Neutrophil (primary cell): ENCODE measurements at regions not wholly inside any gene's neighbourhood (a gene's known extent, or its start where the extent isn't known, plus 50 kb on each side); places are given as distances from the start of the nearest gene placed in this dataset.

Source experiments
- H3K27ac ChIP-seq: fragments of 200-600 bp; sonication (generic); 2 replicates; pipeline ENCODE4 v1.5.1; 2016; ENCODE audit warnings: mild to moderate bottlenecking, moderate library complexity
- H3K27me3 ChIP-seq: fragments of 200-600 bp; sonication (generic); 2 replicates; pipeline ENCODE4 v1.6.0; 2016; ENCODE audit warnings: mild to moderate bottlenecking
- H3K36me3 ChIP-seq: fragments of 200-600 bp; sonication (generic); 2 replicates; pipeline ENCODE4 v1.5.1; 2017
- H3K4me1 ChIP-seq, 2 experiments: fragments of 200-600 bp in 1 of 2; sonication (generic) in 1 of 2; 1 replicate in 1 of 2; 2 replicates in 1 of 2; pipeline versions ENCODE4 v1.5.1 to v1.6.1; 2013 to 2016; ENCODE audit warnings: low read depth in 1 of 2, low read length in 1 of 2, mild to moderate bottlenecking in 1 of 2, moderate library complexity in 1 of 2; ENCODE audit not compliant: control insufficient read depth in 1 of 2, insufficient read depth in 1 of 2
- H3K4me3 ChIP-seq, 2 experiments: fragments of 200-600 bp in 1 of 2; sonication (generic) in 1 of 2; 1 replicate in 1 of 2; 2 replicates in 1 of 2; pipeline ENCODE4 v1.5.1; 2013 to 2016; ENCODE audit warnings: low read depth in 1 of 2, low read length in 1 of 2, mild to moderate bottlenecking in 1 of 2, moderate library complexity in 1 of 2
- H3K9me3 ChIP-seq: fragments of 200-600 bp; sonication (generic); 2 replicates; pipeline ENCODE4 v1.5.1; 2016
- TF ChIP-seq, protein P1 (sequence below): fragments of 200-600 bp; sonication (generic); IDR thresholded peaks from 2 replicates; pipeline ENCODE4 v1.5.1; 2016; ENCODE audit warnings: antibody characterized with exemption

DNA sequence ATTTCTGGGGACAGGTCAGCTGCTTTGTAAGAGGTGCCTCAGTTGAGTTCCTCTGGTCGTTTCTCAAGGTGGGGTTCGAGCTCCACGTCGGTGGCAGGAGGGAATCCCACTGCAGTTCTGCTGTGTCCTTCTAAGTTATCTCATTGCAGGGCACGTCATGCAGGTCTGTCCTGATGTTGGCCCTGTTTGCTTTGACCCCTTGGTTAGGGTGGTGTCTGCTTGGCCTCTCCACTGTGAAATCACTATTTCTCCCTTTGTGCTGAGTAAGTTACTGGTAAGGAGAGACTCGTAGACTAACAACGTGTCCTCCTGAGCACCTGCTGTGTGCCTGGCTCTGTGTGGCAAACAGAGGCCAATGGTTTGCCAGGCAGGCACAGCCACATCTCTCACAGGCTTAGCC, 372.9 kb upstream of the ZMIZ1 start:
- no peaks in the 10 kb centered on the region for H3K9me3 ChIP-seq
- H3K36me3 ChIP-seq = no peaks in the 10 kb centered on the region
- no peak overlapping the region for H3K27ac ChIP-seq
- H3K27me3 ChIP-seq = no peaks in the 10 kb centered on the region
- H3K4me1 ChIP-seq = no peaks in the 10 kb centered on the region
- no peak overlapping the region for H3K4me3 ChIP-seq
- TF ChIP-seq, protein P1, sequence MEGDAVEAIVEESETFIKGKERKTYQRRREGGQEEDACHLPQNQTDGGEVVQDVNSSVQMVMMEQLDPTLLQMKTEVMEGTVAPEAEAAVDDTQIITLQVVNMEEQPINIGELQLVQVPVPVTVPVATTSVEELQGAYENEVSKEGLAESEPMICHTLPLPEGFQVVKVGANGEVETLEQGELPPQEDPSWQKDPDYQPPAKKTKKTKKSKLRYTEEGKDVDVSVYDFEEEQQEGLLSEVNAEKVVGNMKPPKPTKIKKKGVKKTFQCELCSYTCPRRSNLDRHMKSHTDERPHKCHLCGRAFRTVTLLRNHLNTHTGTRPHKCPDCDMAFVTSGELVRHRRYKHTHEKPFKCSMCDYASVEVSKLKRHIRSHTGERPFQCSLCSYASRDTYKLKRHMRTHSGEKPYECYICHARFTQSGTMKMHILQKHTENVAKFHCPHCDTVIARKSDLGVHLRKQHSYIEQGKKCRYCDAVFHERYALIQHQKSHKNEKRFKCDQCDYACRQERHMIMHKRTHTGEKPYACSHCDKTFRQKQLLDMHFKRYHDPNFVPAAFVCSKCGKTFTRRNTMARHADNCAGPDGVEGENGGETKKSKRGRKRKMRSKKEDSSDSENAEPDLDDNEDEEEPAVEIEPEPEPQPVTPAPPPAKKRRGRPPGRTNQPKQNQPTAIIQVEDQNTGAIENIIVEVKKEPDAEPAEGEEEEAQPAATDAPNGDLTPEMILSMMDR = no peak

DNA sequence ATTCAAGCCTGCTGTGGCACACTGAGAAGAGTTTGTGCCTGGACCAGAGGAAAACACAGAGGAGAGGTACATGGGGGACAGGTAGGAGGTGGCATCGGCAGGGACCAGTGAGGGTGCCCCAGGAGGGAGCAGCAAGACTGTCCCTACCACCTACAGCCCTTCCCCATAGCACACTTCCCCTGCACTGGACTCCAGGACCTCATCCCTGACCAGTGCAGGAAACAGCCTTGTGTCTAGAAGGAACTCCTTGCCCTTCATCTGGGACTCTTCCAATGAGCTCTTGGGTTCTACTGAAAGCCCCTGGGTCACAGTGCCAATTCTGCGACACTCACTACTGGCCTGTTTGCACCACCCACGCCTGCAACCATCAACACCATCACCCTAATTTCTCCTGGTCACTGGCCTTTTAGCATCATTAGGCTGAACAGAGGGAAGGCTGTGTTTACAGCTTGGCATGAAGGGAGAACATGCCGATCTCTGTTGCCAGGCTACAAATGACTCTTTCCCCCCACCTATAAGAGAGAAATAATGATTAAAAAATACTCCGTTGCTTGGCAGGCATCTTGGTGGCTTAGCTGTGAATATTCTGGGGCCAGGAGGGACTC, 371.9 kb upstream of the ZMIZ1 start:
- TF ChIP-seq, protein P1 = no peak
- Histone ChIP-seq H3K4me3 (no peak overlapping the region), H3K27ac (no peak overlapping the region)

DNA sequence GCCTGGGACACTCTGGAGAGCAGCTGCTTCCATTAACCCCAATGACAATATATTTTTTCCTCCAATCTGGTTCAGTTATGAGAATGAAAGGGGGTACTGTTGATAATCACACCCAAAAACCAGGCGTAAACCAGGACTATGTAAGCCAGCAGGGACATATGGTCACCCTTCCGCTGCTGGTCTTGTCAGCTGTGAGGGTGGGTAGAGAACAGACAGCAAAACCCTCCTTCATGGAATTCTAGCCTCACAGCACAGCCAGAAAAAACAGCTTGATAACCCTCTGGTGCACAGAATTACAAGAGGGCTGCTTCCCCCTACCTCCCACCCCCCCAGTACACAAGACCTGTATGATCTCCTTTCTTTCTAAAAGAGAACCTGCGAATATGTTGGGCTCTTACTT, 368.8 kb upstream of the ZMIZ1 start:
- Histone ChIP-seq H3K27me3 (no peaks in the 10 kb centered on the region), H3K4me1 (no peaks in the 10 kb centered on the region), H3K36me3 (no peaks in the 10 kb centered on the region), H3K4me3 (no peak overlapping the region), H3K9me3 (no peaks in the 10 kb centered on the region), H3K27ac (no peak overlapping the region)
- TF ChIP-seq, protein P1 = no peak

More for the DNA sequence above, 371.9 kb upstream of the ZMIZ1 start:
- Histone ChIP-seq H3K36me3 (no peaks in the 10 kb centered on the region), H3K27me3 (no peaks in the 10 kb centered on the region), H3K9me3 (no peaks in the 10 kb centered on the region), H3K4me1 (no peaks in the 10 kb centered on the region)

DNA sequence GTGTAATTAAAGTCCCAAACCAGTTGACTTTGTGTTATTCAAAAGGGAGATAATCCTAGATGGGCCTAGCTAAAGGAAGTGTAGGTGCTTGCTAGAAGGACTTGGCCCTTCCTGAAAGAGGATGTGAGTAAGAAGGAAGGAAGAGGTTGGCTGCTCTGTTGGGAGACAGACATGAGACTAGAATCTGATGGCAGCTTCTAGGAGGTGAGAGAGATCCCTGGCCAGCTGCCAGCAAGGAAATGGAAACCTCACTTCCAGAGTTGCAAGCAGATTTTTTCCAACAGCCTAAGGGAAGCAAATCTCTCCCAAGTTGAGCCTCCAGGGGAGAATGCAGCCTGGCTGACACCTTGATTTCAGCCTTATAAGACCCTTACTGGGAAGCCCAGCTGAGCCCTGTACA, 368.4 kb upstream of the ZMIZ1 start:
- Histone ChIP-seq H3K4me1 (no peaks in the 10 kb centered on the region), H3K36me3 (no peaks in the 10 kb centered on the region), H3K27ac (no peak overlapping the region), H3K4me3 (no peak overlapping the region), H3K9me3 (no peaks in the 10 kb centered on the region), H3K27me3 (no peaks in the 10 kb centered on the region)
- TF ChIP-seq, protein P1 = no peak

DNA sequence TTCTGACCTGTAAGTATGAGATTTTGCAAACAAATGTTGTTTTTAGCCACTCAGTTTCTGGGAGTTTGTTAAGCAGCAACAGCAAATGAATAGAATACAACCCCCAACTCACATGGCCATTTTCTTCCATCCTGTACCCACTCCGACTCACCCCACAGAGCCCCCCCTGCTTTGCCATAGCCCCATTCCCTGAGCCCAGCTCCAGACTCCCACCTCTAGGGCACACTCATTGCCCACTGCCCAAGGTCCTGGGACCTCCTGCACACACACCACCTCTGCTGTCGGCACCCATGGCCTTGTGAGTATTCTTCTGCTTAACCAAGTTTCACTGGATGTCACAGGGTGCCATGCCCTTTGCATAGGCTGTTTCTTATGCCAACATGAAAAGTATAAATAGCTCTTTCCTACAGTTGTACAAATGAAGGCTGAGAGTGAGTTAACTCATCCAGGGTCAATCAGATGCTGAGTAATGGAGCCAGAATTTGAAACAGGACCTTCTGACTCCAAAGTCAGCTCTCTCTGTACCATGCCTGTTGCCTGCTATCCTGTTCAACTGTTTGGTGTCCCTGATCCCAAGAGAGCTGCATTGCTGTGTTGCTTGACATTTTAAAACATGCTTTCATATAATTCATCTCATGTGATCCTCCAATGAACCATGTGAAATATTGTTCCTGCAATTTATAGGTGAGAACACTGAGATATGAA, 367.8 kb upstream of the ZMIZ1 start:
- no peaks in the 10 kb centered on the region for H3K4me1 ChIP-seq
- TF ChIP-seq, protein P1 = no peak
- no peaks in the 10 kb centered on the region for H3K9me3 ChIP-seq
- H3K4me3 ChIP-seq = no peak overlapping the region
- no peaks in the 10 kb centered on the region for H3K27me3 ChIP-seq
- H3K36me3 ChIP-seq = no peaks in the 10 kb centered on the region
- H3K27ac ChIP-seq = no peak overlapping the region
